Neural progenitor cell (in vitro differentiated cells): ENCODE measurements at regions not wholly inside any gene's neighbourhood (a gene's known extent, or its start where the extent isn't known, plus 50 kb on each side); places are given as distances from the start of the nearest gene placed in this dataset.

Experiments
- CTCF ChIP-seq: fragments of 200-600 bp; sonication (generic); IDR thresholded peaks from 2 replicates; pipeline ENCODE4 v1.5.1; 2017; ENCODE audit warnings: antibody characterized with exemption, mild to moderate bottlenecking
- EZH2 ChIP-seq: fragments of 200-600 bp; sonication (generic); IDR thresholded peaks from 2 replicates; pipeline ENCODE4 v1.6.1; 2017; ENCODE audit warnings: antibody characterized with exemption, mild to moderate bottlenecking, moderate library complexity
- EZH2phosphoT487 ChIP-seq: fragments of 200-600 bp; sonication (generic); IDR thresholded peaks from 2 replicates; pipeline ENCODE4 v1.6.1; 2017; ENCODE audit warnings: antibody characterized with exemption

- TF ChIP-seq CTCF, result no peak
- no peak for TF ChIP-seq EZH2
- no peak for TF ChIP-seq EZH2phosphoT487
Observed at GRCh38 chr4:124487651-124488050, 224.9 kb downstream of the ANKRD50 start.
